Omental fat pad (tissue), 3 donors: ENCODE measurements at regions not wholly inside any gene's neighbourhood (a gene's known extent, or its start where the extent isn't known, plus 50 kb on each side); places are given as distances from the start of the nearest gene placed in this dataset.

Experiments used
- ATAC-seq: fragments of 150-250 bp; one replicate; pipeline ENCODE4 v1.9.1; 2016; ENCODE audit warnings: mild to moderate bottlenecking, moderate library complexity; ENCODE audit not compliant: low FRiP score
- DNase-seq: peaks from one replicate; pipeline ENCODE4 v3.0.0-alpha.2; 2019; ENCODE audit warnings: low spot score
- TF ChIP-seq, protein P1 (sequence below), 3 donors: fragments of 450-650 bp; IDR thresholded peaks; one replicate each; pipeline ENCODE4 v1.5.1; 2016 to 2017; ENCODE audit warnings: antibody characterized with exemption in 3 of 3, mild to moderate bottlenecking in 3 of 3, moderate library complexity in 2 of 3

GRCh38 chr6:51268666-51269065 is 450.0 kb downstream of the TFAP2B start:
- TF ChIP-seq, protein P1, sequence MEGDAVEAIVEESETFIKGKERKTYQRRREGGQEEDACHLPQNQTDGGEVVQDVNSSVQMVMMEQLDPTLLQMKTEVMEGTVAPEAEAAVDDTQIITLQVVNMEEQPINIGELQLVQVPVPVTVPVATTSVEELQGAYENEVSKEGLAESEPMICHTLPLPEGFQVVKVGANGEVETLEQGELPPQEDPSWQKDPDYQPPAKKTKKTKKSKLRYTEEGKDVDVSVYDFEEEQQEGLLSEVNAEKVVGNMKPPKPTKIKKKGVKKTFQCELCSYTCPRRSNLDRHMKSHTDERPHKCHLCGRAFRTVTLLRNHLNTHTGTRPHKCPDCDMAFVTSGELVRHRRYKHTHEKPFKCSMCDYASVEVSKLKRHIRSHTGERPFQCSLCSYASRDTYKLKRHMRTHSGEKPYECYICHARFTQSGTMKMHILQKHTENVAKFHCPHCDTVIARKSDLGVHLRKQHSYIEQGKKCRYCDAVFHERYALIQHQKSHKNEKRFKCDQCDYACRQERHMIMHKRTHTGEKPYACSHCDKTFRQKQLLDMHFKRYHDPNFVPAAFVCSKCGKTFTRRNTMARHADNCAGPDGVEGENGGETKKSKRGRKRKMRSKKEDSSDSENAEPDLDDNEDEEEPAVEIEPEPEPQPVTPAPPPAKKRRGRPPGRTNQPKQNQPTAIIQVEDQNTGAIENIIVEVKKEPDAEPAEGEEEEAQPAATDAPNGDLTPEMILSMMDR (IDR thresholded peaks at IDR 0.05): no peak
- ATAC-seq: no peak

DNA sequence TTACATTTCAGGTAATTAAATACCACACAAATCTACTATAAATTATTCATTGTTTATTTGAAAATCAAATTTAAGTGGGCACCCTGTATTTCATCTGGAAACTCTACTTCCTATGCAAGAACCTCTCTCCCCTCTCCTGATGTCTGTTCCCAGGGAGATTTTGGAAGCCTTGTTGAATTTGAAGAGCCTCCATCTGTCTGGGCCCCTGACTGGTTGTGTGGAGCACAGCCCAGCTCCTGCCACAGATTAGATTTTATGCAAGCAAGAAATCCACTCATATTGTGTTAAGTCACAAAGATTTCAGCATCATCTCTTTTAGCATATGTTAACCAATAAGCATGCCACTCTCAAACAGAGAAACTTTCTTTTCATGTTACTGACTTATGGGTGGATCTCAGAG is 451.2 kb downstream of the TFAP2B start:
- no peak for DNase-seq
- no peak for ATAC-seq
- TF ChIP-seq, protein P1 (IDR thresholded peaks at IDR 0.05): no peak

More at GRCh38 chr6:51268666-51269065, 450.0 kb downstream of the TFAP2B start:
- DNase-seq: no peak

- DNase-seq: no peak
- TF ChIP-seq, protein P1 (IDR thresholded peaks at IDR 0.05): no peak
- no peak for ATAC-seq
Measured at GRCh38 chr6:51271615-51272014, 452.9 kb downstream of the TFAP2B start.

GRCh38 chr6:51273228-51273961 is 454.7 kb downstream of the TFAP2B start:
- TF ChIP-seq, protein P1 (IDR thresholded peaks at IDR 0.05): no peak
- DNase-seq: no peak
- no peak for ATAC-seq

DNA sequence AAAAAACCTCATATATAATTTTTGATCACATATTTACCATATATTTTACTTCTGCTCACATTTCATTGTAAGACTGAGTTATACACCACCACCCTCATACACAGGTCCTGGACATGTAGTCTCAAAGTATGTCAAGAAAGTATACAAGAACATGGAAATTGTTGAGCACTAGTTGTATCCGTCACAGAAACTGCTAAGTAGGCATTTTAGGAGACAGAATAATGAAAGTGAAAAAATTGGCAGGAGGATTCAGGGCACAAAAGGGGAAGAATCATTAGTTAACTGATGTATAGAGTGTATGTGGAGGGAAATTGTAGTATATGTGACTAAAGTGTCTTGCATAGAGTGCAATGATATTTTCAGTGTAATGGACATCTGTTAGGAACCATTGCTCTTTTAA is 458.8 kb downstream of the TFAP2B start:
- no peak for ATAC-seq
- TF ChIP-seq, protein P1 (IDR thresholded peaks at IDR 0.05): no peak
- no peak for DNase-seq

DNA sequence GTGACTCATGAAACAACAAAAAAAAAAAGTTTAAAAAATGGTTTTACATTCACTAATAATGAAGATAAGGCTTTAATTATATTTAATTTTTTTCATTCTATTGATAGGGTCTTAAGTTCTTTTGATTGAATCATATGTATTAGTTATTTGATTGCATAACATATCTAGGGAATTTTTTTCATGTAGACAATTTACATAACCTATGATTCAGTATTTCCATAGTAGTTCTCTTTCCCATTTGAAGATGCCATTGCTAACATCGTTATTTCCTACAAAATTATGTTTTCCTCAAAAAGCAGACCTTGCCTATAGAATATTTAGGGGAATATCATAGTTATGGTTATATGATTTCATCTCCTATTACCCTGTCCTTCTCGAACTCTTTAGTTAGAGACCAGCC is 463.4 kb downstream of the TFAP2B start:
- ATAC-seq: no peak
- TF ChIP-seq, protein P1 (IDR thresholded peaks at IDR 0.05): no peak
- no peak for DNase-seq

GRCh38 chr6:51283723-51284355 is 465.2 kb downstream of the TFAP2B start:
- ATAC-seq (no peak), DNase-seq (no peak)
- TF ChIP-seq, protein P1 (IDR thresholded peaks at IDR 0.05): no peak
